ENCODE measurements at regions not wholly inside any gene's neighbourhood (a gene's known extent, or its start where the extent isn't known, plus 50 kb on each side); places are given as distances from the start of the nearest gene placed in this dataset.

DNA sequence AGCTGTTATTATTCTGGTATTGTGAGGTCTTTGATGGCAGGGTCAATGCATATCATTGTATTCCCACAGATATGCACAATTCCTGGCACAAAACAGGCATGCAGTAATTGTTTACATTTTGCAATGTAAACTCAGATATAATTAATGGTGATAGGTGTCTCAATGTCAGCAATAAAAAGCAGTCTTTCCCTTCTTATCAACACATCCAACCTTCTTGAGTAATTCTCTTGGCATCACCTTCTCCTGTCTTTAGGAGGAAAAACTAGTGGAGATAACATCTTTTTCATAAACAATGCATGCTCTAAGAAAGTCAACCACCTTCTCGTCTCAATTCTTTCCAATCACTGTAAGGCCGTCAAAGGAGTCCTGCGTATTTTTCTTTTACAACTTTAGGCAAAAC, 313.3 kb upstream of the GULP1 start:
- TF ChIP-seq, protein P1, sequence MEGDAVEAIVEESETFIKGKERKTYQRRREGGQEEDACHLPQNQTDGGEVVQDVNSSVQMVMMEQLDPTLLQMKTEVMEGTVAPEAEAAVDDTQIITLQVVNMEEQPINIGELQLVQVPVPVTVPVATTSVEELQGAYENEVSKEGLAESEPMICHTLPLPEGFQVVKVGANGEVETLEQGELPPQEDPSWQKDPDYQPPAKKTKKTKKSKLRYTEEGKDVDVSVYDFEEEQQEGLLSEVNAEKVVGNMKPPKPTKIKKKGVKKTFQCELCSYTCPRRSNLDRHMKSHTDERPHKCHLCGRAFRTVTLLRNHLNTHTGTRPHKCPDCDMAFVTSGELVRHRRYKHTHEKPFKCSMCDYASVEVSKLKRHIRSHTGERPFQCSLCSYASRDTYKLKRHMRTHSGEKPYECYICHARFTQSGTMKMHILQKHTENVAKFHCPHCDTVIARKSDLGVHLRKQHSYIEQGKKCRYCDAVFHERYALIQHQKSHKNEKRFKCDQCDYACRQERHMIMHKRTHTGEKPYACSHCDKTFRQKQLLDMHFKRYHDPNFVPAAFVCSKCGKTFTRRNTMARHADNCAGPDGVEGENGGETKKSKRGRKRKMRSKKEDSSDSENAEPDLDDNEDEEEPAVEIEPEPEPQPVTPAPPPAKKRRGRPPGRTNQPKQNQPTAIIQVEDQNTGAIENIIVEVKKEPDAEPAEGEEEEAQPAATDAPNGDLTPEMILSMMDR (conservative IDR thresholded peaks at IDR 0.05; ENCODE audit: low read depth, low read length) = no peak
- no peak for TF ChIP-seq EZH2 (IDR thresholded peaks at IDR 0.05; ENCODE audit: borderline replicate concordance, low read depth, low read length, poor library complexity, severe bottlenecking)

Data from A673 (cell line).